Ascending aorta (tissue), 2 donors: ENCODE measurements at regions not wholly inside any gene's neighbourhood (a gene's known extent, or its start where the extent isn't known, plus 50 kb on each side); places are given as distances from the start of the nearest gene placed in this dataset.

Experiments
- DNase-seq, 2 donors: peaks; one replicate each; pipeline ENCODE4 v3.0.0-alpha.2; 2019; ENCODE audit warnings: low spot score in 2 of 2
- H3K27ac ChIP-seq, 2 donors: fragments of 200-600 bp; sonication (generic); one replicate each; pipeline ENCODE4 v1.5.1; 2016 to 2017; ENCODE audit warnings: mild to moderate bottlenecking in 1 of 2
- H3K27me3 ChIP-seq: fragments of 200-600 bp; sonication (generic); one replicate; pipeline ENCODE4 v1.5.1; 2017
- H3K36me3 ChIP-seq, 2 donors: fragments of 200-600 bp; sonication (generic); one replicate each; pipeline ENCODE4 v1.5.1; 2016
- H3K4me1 ChIP-seq, 2 donors: fragments of 200-600 bp; sonication (generic); one replicate each; pipeline ENCODE4 v1.5.1; 2016 to 2017; ENCODE audit warnings: mild to moderate bottlenecking in 1 of 2
- H3K4me3 ChIP-seq, 2 donors: fragments of 200-600 bp; sonication (generic); one replicate each; pipeline ENCODE4 v1.5.1; 2016 to 2017; ENCODE audit warnings: mild to moderate bottlenecking in 1 of 2
- H3K9me3 ChIP-seq, 2 donors: fragments of 200-600 bp; sonication (generic); one replicate each; pipeline ENCODE4 v1.5.1; 2016
- intact Hi-C: fragments of 100-400 bp; cut with DNase I; formaldehyde crosslinking; loops from one replicate; pipeline ENCODE4 v1.15.1; 2023
- TF ChIP-seq, protein P1 (sequence below), 3 experiments: fragments of 200-600 bp in 2 of 3; fragments of 450-650 bp in 1 of 3; sonication (generic) in 2 of 3; IDR thresholded peaks; one replicate each; pipeline ENCODE4 v1.5.1; 2016 to 2019; ENCODE audit warnings: antibody characterized with exemption in 3 of 3, mild to moderate bottlenecking in 1 of 3, moderate library complexity in 1 of 3

DNA sequence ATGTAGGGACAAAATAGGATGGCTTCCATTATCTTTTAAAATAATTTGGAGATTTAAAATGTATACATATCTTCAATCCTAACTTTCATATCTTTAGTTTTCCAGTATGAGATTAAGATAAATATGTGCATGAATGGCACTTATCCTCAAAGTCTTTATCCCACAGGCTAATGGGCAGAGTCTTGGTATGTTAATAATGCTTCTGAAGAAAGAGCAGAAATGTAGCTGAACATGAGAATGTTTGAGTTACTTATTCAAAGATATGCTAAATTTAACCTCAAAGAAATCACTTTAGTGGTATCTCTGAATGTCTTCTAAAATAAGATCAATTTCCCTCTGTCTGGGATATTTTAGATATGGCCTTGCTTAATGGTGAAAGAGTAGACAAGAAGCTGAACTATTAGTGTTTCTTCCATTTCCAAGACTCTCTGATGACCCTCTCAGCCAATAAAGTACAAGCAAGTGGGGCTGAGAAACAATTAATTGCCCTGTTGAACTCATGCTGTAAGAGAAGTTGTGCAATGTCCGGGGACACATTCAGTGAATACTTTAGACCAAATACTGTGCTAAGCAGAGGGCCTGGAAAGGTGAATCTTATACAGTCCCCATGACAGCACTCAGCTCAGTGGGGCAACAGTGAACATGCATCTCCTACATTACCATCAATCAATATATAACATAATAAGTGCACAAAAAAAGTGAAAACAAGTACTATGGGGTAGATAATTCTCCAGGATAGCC is 50.0 kb upstream of the ADAMTSL1 start:
- TF ChIP-seq, protein P1, sequence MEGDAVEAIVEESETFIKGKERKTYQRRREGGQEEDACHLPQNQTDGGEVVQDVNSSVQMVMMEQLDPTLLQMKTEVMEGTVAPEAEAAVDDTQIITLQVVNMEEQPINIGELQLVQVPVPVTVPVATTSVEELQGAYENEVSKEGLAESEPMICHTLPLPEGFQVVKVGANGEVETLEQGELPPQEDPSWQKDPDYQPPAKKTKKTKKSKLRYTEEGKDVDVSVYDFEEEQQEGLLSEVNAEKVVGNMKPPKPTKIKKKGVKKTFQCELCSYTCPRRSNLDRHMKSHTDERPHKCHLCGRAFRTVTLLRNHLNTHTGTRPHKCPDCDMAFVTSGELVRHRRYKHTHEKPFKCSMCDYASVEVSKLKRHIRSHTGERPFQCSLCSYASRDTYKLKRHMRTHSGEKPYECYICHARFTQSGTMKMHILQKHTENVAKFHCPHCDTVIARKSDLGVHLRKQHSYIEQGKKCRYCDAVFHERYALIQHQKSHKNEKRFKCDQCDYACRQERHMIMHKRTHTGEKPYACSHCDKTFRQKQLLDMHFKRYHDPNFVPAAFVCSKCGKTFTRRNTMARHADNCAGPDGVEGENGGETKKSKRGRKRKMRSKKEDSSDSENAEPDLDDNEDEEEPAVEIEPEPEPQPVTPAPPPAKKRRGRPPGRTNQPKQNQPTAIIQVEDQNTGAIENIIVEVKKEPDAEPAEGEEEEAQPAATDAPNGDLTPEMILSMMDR (IDR thresholded peaks at IDR 0.05): no peak
- Histone ChIP-seq H3K9me3 (no peaks in the 10 kb centered on the region), H3K4me3 (no peak overlapping the region), H3K4me1 (peaks cover 0 to 8% of the 10 kb centered on the region in 2 donors), H3K27me3 (no peaks in the 10 kb centered on the region), H3K36me3 (no peaks in the 10 kb centered on the region), H3K27ac (no peak overlapping the region)
- intact Hi-C loops: no loop called here
- no peak for DNase-seq
